ENCODE measurements at regions not wholly inside any gene's neighbourhood (a gene's known extent, or its start where the extent isn't known, plus 50 kb on each side); places are given as distances from the start of the nearest gene placed in this dataset.

GRCh38 chr15:38176155-38176554 is 76.5 kb upstream of the SPRED1 start:
- no peak for TF ChIP-seq POLR2A (IDR thresholded peaks at IDR 0.05; ENCODE audit: low read depth, low read length)
- TF ChIP-seq CTCF (conservative IDR thresholded peaks at IDR 0.05; ENCODE audit: low read depth, low read length) = no peak
- TF ChIP-seq MAZ (IDR thresholded peaks at IDR 0.05; ENCODE audit: borderline replicate concordance, low read depth, low read length) = no peak
- TF ChIP-seq USF2 (IDR thresholded peaks at IDR 0.05; ENCODE audit: low read depth, low read length) = no peak
- TF ChIP-seq CEBPB (IDR thresholded peaks at IDR 0.05; ENCODE audit: low read depth, low read length) = no peak
- no peak for TF ChIP-seq MXI1 (IDR thresholded peaks at IDR 0.05; ENCODE audit: borderline replicate concordance, low read depth, low read length)
- TF ChIP-seq SMC3 (IDR thresholded peaks at IDR 0.05; ENCODE audit: low read depth, low read length) = no peak
- no peak for TF ChIP-seq RFX5 (IDR thresholded peaks at IDR 0.05; ENCODE audit: low read depth, low read length)

All from IMR-90 (cell line).